Hepatocyte (in vitro differentiated cells): ENCODE measurements at regions not wholly inside any gene's neighbourhood (a gene's known extent, or its start where the extent isn't known, plus 50 kb on each side); places are given as distances from the start of the nearest gene placed in this dataset.

Experiments used
- EZH2 ChIP-seq: fragments of 200-600 bp; sonication (generic); IDR thresholded peaks from 2 replicates; pipeline ENCODE4 v1.6.1; 2016; ENCODE audit warnings: antibody characterized with exemption, mild to moderate bottlenecking, borderline replicate concordance
- EZH2phosphoT487 ChIP-seq: fragments of 200-600 bp; sonication (generic); IDR thresholded peaks from one replicate; pipeline ENCODE4 v1.6.1; 2018; ENCODE audit warnings: antibody characterized with exemption, mild to moderate bottlenecking, low read depth, moderate library complexity; ENCODE audit not compliant: unreplicated experiment, severe bottlenecking
- TF ChIP-seq, protein P1 (sequence below): fragments of 200-600 bp; sonication (generic); IDR thresholded peaks from 2 replicates; pipeline ENCODE4 v1.5.1; 2016; ENCODE audit warnings: antibody characterized with exemption, mild to moderate bottlenecking; ENCODE audit not compliant: poor library complexity

DNA sequence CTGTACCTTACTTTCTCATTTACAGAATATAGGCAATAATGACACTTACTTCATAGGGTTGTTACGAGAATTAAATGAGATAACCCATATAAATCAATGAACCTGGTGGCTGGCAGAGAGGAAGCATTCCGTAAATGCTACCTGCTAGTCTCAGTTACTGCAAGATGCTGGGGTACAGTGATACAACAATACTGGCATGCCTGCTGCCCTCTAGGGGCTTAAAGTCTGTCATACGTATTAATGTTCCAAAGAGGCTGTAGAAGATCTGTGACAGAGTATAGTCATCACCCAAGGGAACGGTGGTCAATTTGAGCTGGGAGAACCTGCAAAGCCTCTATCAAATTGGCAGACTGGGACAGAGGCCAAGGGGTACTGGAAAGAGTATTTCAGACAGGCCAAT is 421.5 kb downstream of the GPAM start:
- TF ChIP-seq, protein P1, sequence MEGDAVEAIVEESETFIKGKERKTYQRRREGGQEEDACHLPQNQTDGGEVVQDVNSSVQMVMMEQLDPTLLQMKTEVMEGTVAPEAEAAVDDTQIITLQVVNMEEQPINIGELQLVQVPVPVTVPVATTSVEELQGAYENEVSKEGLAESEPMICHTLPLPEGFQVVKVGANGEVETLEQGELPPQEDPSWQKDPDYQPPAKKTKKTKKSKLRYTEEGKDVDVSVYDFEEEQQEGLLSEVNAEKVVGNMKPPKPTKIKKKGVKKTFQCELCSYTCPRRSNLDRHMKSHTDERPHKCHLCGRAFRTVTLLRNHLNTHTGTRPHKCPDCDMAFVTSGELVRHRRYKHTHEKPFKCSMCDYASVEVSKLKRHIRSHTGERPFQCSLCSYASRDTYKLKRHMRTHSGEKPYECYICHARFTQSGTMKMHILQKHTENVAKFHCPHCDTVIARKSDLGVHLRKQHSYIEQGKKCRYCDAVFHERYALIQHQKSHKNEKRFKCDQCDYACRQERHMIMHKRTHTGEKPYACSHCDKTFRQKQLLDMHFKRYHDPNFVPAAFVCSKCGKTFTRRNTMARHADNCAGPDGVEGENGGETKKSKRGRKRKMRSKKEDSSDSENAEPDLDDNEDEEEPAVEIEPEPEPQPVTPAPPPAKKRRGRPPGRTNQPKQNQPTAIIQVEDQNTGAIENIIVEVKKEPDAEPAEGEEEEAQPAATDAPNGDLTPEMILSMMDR = no peak
- TF ChIP-seq EZH2 = no peak
- no peak for TF ChIP-seq EZH2phosphoT487
